HepG2 (cell line): ENCODE measurements at regions not wholly inside any gene's neighbourhood (a gene's known extent, or its start where the extent isn't known, plus 50 kb on each side); places are given as distances from the start of the nearest gene placed in this dataset.

Experiments
- ETV6 ChIP-seq: sonication (generic); formaldehyde crosslinking; conservative IDR thresholded peaks from 2 replicates; pipeline ENCODE4 v1.4.0; 2020; ENCODE audit warnings: missing genetic modification reagents
- ZNF251 ChIP-seq: sonication (generic); formaldehyde crosslinking; IDR thresholded peaks from 2 replicates; pipeline ENCODE4 v1.9.0; 2021; ENCODE audit warnings: mild to moderate bottlenecking, missing genetic modification reagents
- TF ChIP-seq, protein P1 (sequence below): sonication (generic); formaldehyde crosslinking; IDR thresholded peaks from 2 replicates; pipeline ENCODE4 v1.8.1; 2023; ENCODE audit warnings: mild to moderate bottlenecking, missing genetic modification reagents
- TF ChIP-seq, protein P2 (sequence below): sonication (generic); formaldehyde crosslinking; IDR thresholded peaks from 2 replicates; pipeline ENCODE4 v1.9.0; 2021; ENCODE audit warnings: missing genetic modification reagents, mild to moderate bottlenecking, borderline replicate concordance

DNA sequence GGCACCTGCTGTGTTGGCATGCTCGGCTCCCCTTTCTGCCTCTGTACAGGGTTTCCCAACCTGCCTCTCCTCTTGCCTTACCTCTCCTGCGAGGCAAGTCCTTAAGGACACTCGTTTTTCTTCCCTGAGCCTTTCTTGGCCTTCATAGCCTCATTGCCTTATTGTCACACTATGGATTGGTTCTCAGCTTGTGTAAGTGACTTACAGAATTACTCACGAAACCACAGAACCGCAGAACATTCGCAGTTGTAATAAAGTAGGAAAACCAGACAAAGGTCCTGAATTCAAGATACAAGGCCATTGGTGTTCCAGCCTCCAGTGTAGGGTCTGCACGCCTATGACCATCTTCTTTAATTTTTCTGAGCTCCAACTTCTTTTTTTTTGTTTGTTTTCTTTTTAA lies 317.6 kb upstream of the SMIM21 start:
- TF ChIP-seq, protein P1, sequence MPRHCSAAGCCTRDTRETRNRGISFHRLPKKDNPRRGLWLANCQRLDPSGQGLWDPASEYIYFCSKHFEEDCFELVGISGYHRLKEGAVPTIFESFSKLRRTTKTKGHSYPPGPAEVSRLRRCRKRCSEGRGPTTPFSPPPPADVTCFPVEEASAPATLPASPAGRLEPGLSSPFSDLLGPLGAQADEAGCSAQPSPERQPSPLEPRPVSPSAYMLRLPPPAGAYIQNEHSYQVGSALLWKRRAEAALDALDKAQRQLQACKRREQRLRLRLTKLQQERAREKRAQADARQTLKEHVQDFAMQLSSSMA (CRISPR knock-in tag), result no peak
- no peak for TF ChIP-seq ZNF251 (CRISPR knock-in tag)
- no peak for TF ChIP-seq ETV6 (CRISPR knock-in tag)
- TF ChIP-seq, protein P2, sequence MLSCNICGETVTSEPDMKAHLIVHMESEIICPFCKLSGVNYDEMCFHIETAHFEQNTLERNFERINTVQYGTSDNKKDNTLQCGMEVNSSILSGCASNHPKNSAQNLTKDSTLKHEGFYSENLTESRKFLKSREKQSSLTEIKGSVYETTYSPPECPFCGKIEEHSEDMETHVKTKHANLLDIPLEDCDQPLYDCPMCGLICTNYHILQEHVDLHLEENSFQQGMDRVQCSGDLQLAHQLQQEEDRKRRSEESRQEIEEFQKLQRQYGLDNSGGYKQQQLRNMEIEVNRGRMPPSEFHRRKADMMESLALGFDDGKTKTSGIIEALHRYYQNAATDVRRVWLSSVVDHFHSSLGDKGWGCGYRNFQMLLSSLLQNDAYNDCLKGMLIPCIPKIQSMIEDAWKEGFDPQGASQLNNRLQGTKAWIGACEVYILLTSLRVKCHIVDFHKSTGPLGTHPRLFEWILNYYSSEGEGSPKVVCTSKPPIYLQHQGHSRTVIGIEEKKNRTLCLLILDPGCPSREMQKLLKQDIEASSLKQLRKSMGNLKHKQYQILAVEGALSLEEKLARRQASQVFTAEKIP, result no peak
